Uterus (tissue), 2 donors: ENCODE measurements at regions not wholly inside any gene's neighbourhood (a gene's known extent, or its start where the extent isn't known, plus 50 kb on each side); places are given as distances from the start of the nearest gene placed in this dataset.

ENCODE experiments used
- POLR2A ChIP-seq, 2 donors: fragments of 450-650 bp; IDR thresholded peaks; one replicate each; pipeline ENCODE4 v1.6.1; 2016; ENCODE audit warnings: antibody characterized with exemption in 2 of 2, mild to moderate bottlenecking in 1 of 2, moderate library complexity in 1 of 2
- TF ChIP-seq, protein P1 (sequence below), 4 experiments: fragments of 200-600 bp in 2 of 4; fragments of 450-650 bp in 2 of 4; sonication (generic) in 2 of 4; IDR thresholded peaks; one replicate each; pipeline ENCODE4 v1.5.1; 2016 to 2019; ENCODE audit warnings: antibody characterized with exemption in 4 of 4, mild to moderate bottlenecking in 2 of 4, moderate library complexity in 1 of 4

DNA sequence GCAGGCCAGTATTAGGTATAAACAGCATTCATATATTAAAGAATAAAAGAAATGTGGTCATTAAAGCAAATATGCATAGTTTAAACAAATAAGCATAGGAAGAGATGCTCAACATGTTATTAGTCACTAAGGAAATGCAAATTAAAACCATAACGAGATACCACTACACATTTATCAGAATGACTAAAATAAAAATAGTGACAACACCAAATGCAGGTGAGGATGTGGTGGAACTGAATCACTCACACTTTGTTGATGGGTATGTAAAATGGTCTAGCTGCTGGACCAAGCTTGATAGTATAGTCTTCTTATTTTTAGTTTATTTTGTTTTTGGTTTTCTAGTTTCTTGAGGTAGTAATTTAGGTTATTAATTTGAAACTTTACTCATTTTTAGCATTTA, 242.9 kb downstream of the HGF start:
- TF ChIP-seq, protein P1, sequence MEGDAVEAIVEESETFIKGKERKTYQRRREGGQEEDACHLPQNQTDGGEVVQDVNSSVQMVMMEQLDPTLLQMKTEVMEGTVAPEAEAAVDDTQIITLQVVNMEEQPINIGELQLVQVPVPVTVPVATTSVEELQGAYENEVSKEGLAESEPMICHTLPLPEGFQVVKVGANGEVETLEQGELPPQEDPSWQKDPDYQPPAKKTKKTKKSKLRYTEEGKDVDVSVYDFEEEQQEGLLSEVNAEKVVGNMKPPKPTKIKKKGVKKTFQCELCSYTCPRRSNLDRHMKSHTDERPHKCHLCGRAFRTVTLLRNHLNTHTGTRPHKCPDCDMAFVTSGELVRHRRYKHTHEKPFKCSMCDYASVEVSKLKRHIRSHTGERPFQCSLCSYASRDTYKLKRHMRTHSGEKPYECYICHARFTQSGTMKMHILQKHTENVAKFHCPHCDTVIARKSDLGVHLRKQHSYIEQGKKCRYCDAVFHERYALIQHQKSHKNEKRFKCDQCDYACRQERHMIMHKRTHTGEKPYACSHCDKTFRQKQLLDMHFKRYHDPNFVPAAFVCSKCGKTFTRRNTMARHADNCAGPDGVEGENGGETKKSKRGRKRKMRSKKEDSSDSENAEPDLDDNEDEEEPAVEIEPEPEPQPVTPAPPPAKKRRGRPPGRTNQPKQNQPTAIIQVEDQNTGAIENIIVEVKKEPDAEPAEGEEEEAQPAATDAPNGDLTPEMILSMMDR (IDR thresholded peaks at IDR 0.05): no peak
- TF ChIP-seq POLR2A (IDR thresholded peaks at IDR 0.05): no peak
